ENCODE measurements at regions not wholly inside any gene's neighbourhood (a gene's known extent, or its start where the extent isn't known, plus 50 kb on each side); places are given as distances from the start of the nearest gene placed in this dataset.

DNA sequence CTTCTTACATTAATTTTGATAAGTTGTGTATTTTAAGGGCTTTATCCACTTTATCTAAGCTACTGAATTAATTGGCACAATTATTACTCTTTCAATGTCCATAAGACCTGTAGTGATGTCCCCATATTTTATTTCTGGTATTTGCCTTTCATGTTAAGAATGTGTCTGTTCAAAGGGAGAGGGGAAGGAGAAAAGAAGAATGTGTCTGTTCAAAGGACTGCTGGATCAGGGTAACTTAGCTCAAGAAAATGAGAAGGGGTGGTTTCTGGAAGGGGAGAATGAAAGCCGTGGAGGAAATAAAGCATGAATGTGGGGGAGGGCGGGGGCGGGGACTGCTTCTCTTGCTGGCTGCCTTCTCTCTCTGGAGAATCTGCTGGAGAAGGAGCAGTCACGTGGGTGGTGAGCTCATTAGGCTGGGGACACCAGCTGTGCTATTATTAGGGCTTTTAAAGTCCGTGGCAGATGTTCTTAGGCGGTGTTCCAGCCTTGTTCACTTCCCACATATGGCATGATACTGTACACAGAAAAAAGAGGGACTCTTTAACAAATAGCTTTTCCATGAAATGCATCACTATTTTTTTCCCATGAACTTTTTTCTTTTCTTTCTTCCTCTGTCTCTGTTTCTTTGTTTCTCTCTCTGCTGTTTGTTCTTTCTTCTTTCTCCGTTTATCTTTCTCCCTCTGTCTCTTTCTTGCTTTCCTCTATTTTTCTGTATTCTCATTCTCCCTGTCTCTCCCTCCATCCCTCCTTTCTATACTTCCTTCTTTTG lies 63.7 kb upstream of the ULK4 start:
- peak; percentile 97; the same call in 1 of the 2 replicates for TF ChIP-seq SIN3A (IDR thresholded peaks at IDR 0.05; ENCODE audit: borderline replicate concordance, insufficient read depth, low read length)
- TF ChIP-seq POLR2AphosphoS5 (IDR thresholded peaks at IDR 0.05; ENCODE audit: low read depth, low read length): no peak

DNA sequence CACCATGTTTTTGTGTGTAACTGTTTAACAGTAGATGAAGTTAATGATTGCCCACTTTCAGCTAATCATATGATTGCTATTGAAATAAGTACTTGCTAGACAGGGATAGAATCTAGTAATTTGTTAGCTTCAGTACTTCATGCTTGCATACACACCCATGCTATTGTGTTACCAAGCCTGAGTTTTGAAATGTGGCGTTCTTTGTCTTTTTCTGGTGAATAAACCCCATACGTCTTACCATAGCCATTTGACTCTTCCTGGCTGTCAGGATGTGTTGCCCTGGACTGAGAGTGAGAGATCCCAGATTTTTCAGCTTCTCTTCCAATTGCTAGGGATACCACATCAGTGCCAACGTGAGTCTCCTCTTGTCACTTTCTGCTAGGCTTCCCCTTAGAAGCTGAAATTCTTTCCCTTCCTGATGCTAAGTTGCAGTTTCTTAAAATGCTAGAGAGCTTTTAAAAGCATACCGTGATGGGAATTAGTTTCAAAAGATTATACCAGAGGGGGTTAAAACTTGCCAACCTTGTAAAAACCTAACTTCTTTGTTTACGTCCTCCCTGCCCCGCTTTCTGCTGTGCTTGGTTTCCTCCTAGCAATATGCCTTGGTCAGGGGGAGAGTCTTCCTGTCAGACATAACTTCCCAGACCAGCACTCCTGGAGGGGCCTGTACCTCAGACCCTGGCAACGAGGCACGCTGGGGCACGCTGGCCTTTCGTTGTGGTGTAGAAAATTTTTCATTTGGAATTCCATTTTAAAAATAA lies 62.9 kb upstream of the ULK4 start:
- no peak for TF ChIP-seq FOXP2 (optimal IDR thresholded peaks at IDR 0.05; ENCODE audit: borderline replicate concordance, extremely low read depth, extremely low read length, insufficient read depth)
- no peak for TF ChIP-seq TAF1 (IDR thresholded peaks at IDR 0.05; ENCODE audit: borderline replicate concordance, insufficient read depth, low read length)
- TF ChIP-seq, protein P1, sequence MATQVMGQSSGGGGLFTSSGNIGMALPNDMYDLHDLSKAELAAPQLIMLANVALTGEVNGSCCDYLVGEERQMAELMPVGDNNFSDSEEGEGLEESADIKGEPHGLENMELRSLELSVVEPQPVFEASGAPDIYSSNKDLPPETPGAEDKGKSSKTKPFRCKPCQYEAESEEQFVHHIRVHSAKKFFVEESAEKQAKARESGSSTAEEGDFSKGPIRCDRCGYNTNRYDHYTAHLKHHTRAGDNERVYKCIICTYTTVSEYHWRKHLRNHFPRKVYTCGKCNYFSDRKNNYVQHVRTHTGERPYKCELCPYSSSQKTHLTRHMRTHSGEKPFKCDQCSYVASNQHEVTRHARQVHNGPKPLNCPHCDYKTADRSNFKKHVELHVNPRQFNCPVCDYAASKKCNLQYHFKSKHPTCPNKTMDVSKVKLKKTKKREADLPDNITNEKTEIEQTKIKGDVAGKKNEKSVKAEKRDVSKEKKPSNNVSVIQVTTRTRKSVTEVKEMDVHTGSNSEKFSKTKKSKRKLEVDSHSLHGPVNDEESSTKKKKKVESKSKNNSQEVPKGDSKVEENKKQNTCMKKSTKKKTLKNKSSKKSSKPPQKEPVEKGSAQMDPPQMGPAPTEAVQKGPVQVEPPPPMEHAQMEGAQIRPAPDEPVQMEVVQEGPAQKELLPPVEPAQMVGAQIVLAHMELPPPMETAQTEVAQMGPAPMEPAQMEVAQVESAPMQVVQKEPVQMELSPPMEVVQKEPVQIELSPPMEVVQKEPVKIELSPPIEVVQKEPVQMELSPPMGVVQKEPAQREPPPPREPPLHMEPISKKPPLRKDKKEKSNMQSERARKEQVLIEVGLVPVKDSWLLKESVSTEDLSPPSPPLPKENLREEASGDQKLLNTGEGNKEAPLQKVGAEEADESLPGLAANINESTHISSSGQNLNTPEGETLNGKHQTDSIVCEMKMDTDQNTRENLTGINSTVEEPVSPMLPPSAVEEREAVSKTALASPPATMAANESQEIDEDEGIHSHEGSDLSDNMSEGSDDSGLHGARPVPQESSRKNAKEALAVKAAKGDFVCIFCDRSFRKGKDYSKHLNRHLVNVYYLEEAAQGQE (IDR thresholded peaks at IDR 0.05; ENCODE audit: insufficient read depth in 1 of 2, low read depth in 2 of 2, low read length in 2 of 2): no peak
- no peak for TF ChIP-seq SIN3A (IDR thresholded peaks at IDR 0.05; ENCODE audit: borderline replicate concordance, insufficient read depth, low read length)
- TF ChIP-seq POLR2AphosphoS5 (IDR thresholded peaks at IDR 0.05; ENCODE audit: low read depth, low read length): no peak

DNA sequence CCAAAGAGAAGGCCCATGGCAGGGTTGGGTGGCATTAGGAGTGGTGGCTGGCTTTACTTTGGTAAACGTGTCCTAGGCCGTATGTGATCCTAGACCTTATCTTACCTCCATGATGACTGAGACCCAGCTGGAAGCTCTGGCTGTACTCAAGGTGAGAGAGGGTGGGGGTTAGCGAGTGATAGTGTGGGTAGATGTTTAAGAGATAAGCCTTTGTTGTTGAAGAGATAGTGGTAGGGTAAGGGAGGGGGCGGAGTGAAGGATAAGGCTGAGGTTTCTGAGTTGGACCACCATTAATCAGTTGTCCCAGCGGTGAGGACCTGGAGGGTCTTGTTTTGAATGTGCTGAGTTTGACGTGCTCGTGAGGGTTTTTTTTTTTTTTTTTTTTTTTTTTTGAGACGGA lies 61.5 kb upstream of the ULK4 start:
- TF ChIP-seq POLR2AphosphoS5 (IDR thresholded peaks at IDR 0.05; ENCODE audit: low read depth, low read length): no peak
- TF ChIP-seq SIN3A (IDR thresholded peaks at IDR 0.05; ENCODE audit: borderline replicate concordance, insufficient read depth, low read length): no peak
- TF ChIP-seq, protein P1 (IDR thresholded peaks at IDR 0.05; ENCODE audit: insufficient read depth in 1 of 2, low read depth in 2 of 2, low read length in 2 of 2): no peak
- TF ChIP-seq TAF1 (IDR thresholded peaks at IDR 0.05; ENCODE audit: borderline replicate concordance, insufficient read depth, low read length): no peak
- TF ChIP-seq FOXP2 (optimal IDR thresholded peaks at IDR 0.05; ENCODE audit: borderline replicate concordance, extremely low read depth, extremely low read length, insufficient read depth): no peak

DNA sequence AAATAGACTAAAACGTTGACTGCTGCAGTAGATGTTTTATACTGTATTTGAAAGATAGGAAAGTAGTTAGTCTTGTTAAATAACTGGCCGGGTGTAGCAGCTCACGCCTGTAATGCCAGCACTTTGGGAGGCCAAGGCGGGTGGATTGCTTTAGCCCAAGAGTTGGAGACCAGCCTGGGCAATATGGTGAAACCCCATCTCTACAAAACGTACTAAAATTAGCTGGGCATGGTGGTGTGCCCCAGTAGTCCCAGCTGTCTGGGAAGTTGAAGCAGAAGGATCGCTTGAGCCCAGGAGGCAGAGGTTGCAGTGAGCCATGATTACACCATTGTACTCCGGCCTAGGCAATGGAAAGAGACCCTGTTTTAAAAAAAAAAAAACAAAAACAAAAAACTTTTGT lies 60.5 kb upstream of the ULK4 start:
- TF ChIP-seq SIN3A (IDR thresholded peaks at IDR 0.05; ENCODE audit: borderline replicate concordance, insufficient read depth, low read length) (no peak), POLR2AphosphoS5 (IDR thresholded peaks at IDR 0.05; ENCODE audit: low read depth, low read length) (no peak), TAF1 (IDR thresholded peaks at IDR 0.05; ENCODE audit: borderline replicate concordance, insufficient read depth, low read length) (no peak), FOXP2 (optimal IDR thresholded peaks at IDR 0.05; ENCODE audit: borderline replicate concordance, extremely low read depth, extremely low read length, insufficient read depth) (no peak)
- TF ChIP-seq, protein P1 (IDR thresholded peaks at IDR 0.05; ENCODE audit: insufficient read depth in 1 of 2, low read depth in 2 of 2, low read length in 2 of 2): no peak

DNA sequence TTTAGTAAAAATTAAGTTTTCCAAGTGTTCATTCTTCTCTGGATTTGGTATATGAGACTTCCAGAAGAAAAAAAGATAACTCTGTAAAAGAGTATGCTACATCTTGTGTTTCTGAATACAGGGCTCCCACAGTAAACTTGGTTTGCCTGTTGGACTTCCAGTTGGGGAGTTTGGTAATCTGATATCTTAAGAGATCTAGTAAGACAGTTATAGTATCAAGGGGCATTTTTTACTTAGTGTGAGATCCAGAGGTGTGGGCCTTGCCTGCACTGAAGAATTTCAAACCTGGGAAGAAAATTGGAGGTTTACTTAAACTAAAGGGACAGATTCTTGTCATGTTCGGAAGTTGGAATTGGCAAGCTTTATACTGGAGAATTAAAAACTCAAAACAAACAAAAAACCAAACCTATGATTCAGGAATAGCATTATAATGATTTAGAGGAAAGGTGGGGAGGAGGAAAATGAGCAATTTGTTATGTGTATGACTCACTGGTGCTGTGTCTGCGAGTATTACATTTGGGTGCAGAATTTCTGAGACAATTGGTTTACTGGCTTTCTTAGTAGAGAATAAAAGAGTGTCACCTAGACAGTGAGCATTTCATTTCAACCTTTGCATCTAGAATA lies 58.9 kb upstream of the ULK4 start:
- TF ChIP-seq POLR2AphosphoS5 (IDR thresholded peaks at IDR 0.05; ENCODE audit: low read depth, low read length): no peak
- no peak for TF ChIP-seq FOXP2 (optimal IDR thresholded peaks at IDR 0.05; ENCODE audit: borderline replicate concordance, extremely low read depth, extremely low read length, insufficient read depth)

DNA sequence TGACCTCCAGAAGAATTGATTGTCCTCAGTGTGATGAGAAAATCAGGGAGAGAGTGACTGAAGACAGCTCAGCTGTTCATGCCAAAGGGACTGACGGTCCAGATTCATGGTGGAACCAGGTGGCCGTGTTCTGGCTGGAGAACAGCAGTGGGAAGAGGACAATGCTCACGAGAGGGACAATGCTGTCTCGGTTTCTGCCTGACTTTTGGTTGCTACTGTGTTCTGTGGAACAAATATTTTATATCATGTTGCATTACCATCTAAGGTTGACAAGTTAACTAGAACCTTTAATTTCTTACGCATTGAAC lies 58.0 kb upstream of the ULK4 start:
- TF ChIP-seq POLR2AphosphoS5 (IDR thresholded peaks at IDR 0.05; ENCODE audit: low read depth, low read length): no peak
- TF ChIP-seq SIN3A (IDR thresholded peaks at IDR 0.05; ENCODE audit: borderline replicate concordance, insufficient read depth, low read length): no peak
- TF ChIP-seq, protein P1 (IDR thresholded peaks at IDR 0.05; ENCODE audit: insufficient read depth in 1 of 2, low read depth in 2 of 2, low read length in 2 of 2): no peak
- TF ChIP-seq TAF1 (IDR thresholded peaks at IDR 0.05; ENCODE audit: borderline replicate concordance, insufficient read depth, low read length): no peak
- no peak for TF ChIP-seq FOXP2 (optimal IDR thresholded peaks at IDR 0.05; ENCODE audit: borderline replicate concordance, extremely low read depth, extremely low read length, insufficient read depth)

Measured in PFSK-1 (cell line).